ENCODE measurements at regions not wholly inside any gene's neighbourhood (a gene's known extent, or its start where the extent isn't known, plus 50 kb on each side); places are given as distances from the start of the nearest gene placed in this dataset.

- TF ChIP-seq CTCF (IDR thresholded peaks at IDR 0.05; ENCODE audit: low read length) (no peak), EZH2 (IDR thresholded peaks at IDR 0.05; ENCODE audit: borderline replicate concordance, low read length) (no peak)
These were observed 133.8 kb upstream of the NKX1-1 start for GRCh38 chr4:1539859-1540600.
